IMR-90 (cell line): ENCODE measurements at regions not wholly inside any gene's neighbourhood (a gene's known extent, or its start where the extent isn't known, plus 50 kb on each side); places are given as distances from the start of the nearest gene placed in this dataset.

ENCODE experiments used
- ATAC-seq: fragments of 200-7000 bp; cut with Tn5 transposase; 2 replicates; pipeline ENCODE4 v1.9.1; 2020; ENCODE audit warnings: low read depth, mild to moderate bottlenecking, moderate library complexity
- BruUV-seq: library from RNA; stranded (reverse); fragments of 400-500 nt; replicated peaks from 2 replicates; lab custom pipeline; 2021; lab: Mats Ljungman, UMichigan
- CTCF ChIA-PET: fragments of 300-600 bp; formaldehyde crosslinking; extraction: SDS; loops from one replicate; lab custom pipeline; 2021; ENCODE audit warnings: antibody characterized with exemption; lab: Yijun Ruan, JAX
- POLR2A ChIA-PET: fragments of 300-600 bp; sonication (Branson Sonifier 250); formaldehyde crosslinking; loops from one replicate; lab custom pipeline; 2022; ENCODE audit warnings: antibody characterized with exemption; ENCODE audit not compliant: unreplicated experiment; lab: Charles Lee
- DNase-seq: peaks from one replicate; pipeline ENCODE4 v3.0.0; 2013
- H2AFZ ChIP-seq: replicated peaks from 2 replicates; pipeline ENCODE3; 2013; ENCODE audit warnings: low read length, mild to moderate bottlenecking; ENCODE audit not compliant: poor library complexity
- H2AK5ac ChIP-seq: 2 replicates; pipeline ENCODE4 v1.6.1; 2013; ENCODE audit warnings: low read depth, low read length, inconsistent platforms
- H2AK9ac ChIP-seq: replicated peaks from 2 replicates; pipeline ENCODE3; 2013; ENCODE audit warnings: mild to moderate bottlenecking, low read depth, low read length, moderate library complexity; ENCODE audit not compliant: poor library complexity
- H2BK120ac ChIP-seq: 2 replicates; pipeline ENCODE4 v1.6.1; 2013; ENCODE audit warnings: low read depth, low read length, inconsistent platforms
- H2BK15ac ChIP-seq: 3 replicates; pipeline ENCODE4 v1.6.1; 2013; ENCODE audit warnings: low read depth, low read length, inconsistent platforms
- H2BK20ac ChIP-seq: 2 replicates; pipeline ENCODE4 v1.6.1; 2013; ENCODE audit warnings: low read depth, mild to moderate bottlenecking, inconsistent platforms, low read length, moderate library complexity
- H2BK5ac ChIP-seq: 2 replicates; pipeline ENCODE4 v1.6.1; 2013; ENCODE audit warnings: mild to moderate bottlenecking, low read depth, low read length, inconsistent platforms; ENCODE audit not compliant: poor library complexity, severe bottlenecking
- H3K14ac ChIP-seq: replicated peaks from 2 replicates; pipeline ENCODE4 v1.6.1; 2013; ENCODE audit warnings: low read depth, low read length, inconsistent platforms
- H3K18ac ChIP-seq: 2 replicates; pipeline ENCODE4 v1.6.1; 2013; ENCODE audit warnings: low read depth, low read length, control low read depth
- H3K23ac ChIP-seq: 2 replicates; pipeline ENCODE4 v1.6.1; 2013; ENCODE audit warnings: low read depth, low read length, inconsistent platforms
- H3K27ac ChIP-seq: 2 replicates; pipeline ENCODE4 v1.5.1; 2013; ENCODE audit warnings: mild to moderate bottlenecking, control low read depth, low read length; ENCODE audit not compliant: insufficient read depth
- H3K27me3 ChIP-seq: 2 replicates; pipeline ENCODE4 v1.6.1; 2013; ENCODE audit warnings: low read length; ENCODE audit not compliant: control insufficient read depth, insufficient read depth
- H3K36me3 ChIP-seq: 2 replicates; pipeline ENCODE4 v1.6.1; 2013; ENCODE audit warnings: low read length, mixed read lengths; ENCODE audit not compliant: control insufficient read depth, insufficient read depth
- H3K4ac ChIP-seq: 2 replicates; pipeline ENCODE4 v1.6.1; 2013; ENCODE audit warnings: low read depth, low read length, inconsistent platforms
- H3K4me1 ChIP-seq: 2 replicates; pipeline ENCODE4 v1.6.1; 2013; ENCODE audit warnings: low read length, mixed read lengths; ENCODE audit not compliant: control insufficient read depth, insufficient read depth
- H3K4me2 ChIP-seq: 2 replicates; pipeline ENCODE4 v1.6.1; 2013; ENCODE audit warnings: low read depth, mild to moderate bottlenecking, control low read depth, low read length, moderate library complexity
- H3K4me3 ChIP-seq: 2 replicates; pipeline ENCODE4 v1.5.1; 2013; ENCODE audit warnings: low read depth, mild to moderate bottlenecking, control low read depth, low read length, moderate library complexity; ENCODE audit not compliant: insufficient read depth
- H3K56ac ChIP-seq: 2 replicates; pipeline ENCODE4 v1.6.1; 2013; ENCODE audit warnings: low read length, inconsistent platforms; ENCODE audit not compliant: insufficient read depth; ENCODE audit errors: extremely low read depth
- H3K79me1 ChIP-seq, 2 experiments: 2 replicates each; pipeline ENCODE4 v1.6.1; 2013; ENCODE audit warnings: low read length in 2 of 2, inconsistent platforms in 1 of 2, low read depth in 1 of 2
- H3K9ac ChIP-seq: 2 replicates; pipeline ENCODE4 v1.6.1; 2013; ENCODE audit warnings: low read depth, low read length, control low read depth
- H3K9me1 ChIP-seq: 2 replicates; pipeline ENCODE4 v1.6.1; 2013; ENCODE audit warnings: low read length, inconsistent platforms; ENCODE audit not compliant: insufficient read depth
- H3K9me3 ChIP-seq: 2 replicates; pipeline ENCODE4 v1.6.1; 2013; ENCODE audit warnings: low read length; ENCODE audit not compliant: control insufficient read depth, insufficient read depth
- H4K20me1 ChIP-seq: 2 replicates; pipeline ENCODE4 v1.6.1; 2013; ENCODE audit warnings: low read length, inconsistent platforms; ENCODE audit not compliant: insufficient read depth
- H4K5ac ChIP-seq: 2 replicates; pipeline ENCODE4 v1.6.1; 2013; ENCODE audit warnings: mild to moderate bottlenecking, low read depth, low read length, control low read depth
- H4K8ac ChIP-seq, 2 experiments: 2 replicates each; pipeline ENCODE4 v1.6.1; 2013; ENCODE audit warnings: low read depth in 2 of 2, low read length in 2 of 2, control low read depth in 1 of 2, inconsistent platforms in 1 of 2
- H4K91ac ChIP-seq: 2 replicates; pipeline ENCODE4 v1.6.1; 2013; ENCODE audit warnings: low read depth, low read length, inconsistent platforms; ENCODE audit not compliant: insufficient read depth
- BHLHE40 ChIP-seq: fragments of 150-350 bp; IDR thresholded peaks from 2 replicates; pipeline ENCODE4 v1.6.1; 2016; ENCODE audit warnings: mild to moderate bottlenecking, low read depth, low read length
- CEBPB ChIP-seq: IDR thresholded peaks from 2 replicates; pipeline ENCODE4 v1.6.1; 2012; ENCODE audit warnings: low read depth, low read length, improper control_type of control experiment
- CHD1 ChIP-seq: IDR thresholded peaks from 2 replicates; pipeline ENCODE4 v1.6.1; 2012; ENCODE audit warnings: low read depth, low read length, improper control_type of control experiment
- FOS ChIP-seq: fragments of 150-350 bp; IDR thresholded peaks from 2 replicates; pipeline ENCODE4 v1.6.1; 2016; ENCODE audit warnings: low read depth, low read length
- MAZ ChIP-seq: IDR thresholded peaks from 2 replicates; pipeline ENCODE4 v1.6.1; 2012; ENCODE audit warnings: low read depth, mild to moderate bottlenecking, low read length, improper control_type of control experiment, moderate library complexity, borderline replicate concordance
- POLR2A ChIP-seq: IDR thresholded peaks from 2 replicates; pipeline ENCODE4 v1.6.1; 2012; ENCODE audit warnings: mild to moderate bottlenecking, low read depth, low read length
- RAD21 ChIP-seq: IDR thresholded peaks from 2 replicates; pipeline ENCODE4 v1.6.1; 2012; ENCODE audit warnings: low read length, improper control_type of control experiment
- RFX5 ChIP-seq: IDR thresholded peaks from 2 replicates; pipeline ENCODE4 v1.8.0; 2012; ENCODE audit warnings: low read depth, mild to moderate bottlenecking, low read length, moderate library complexity
- WGBS, 2 experiments: methylation state at CpG; one replicate each; pipeline versions ENCODE4 v1.1.5 to v1.1.7; 2013; ENCODE audit warnings: missing lambda C conversion rate in 2 of 2; ENCODE audit not compliant: insufficient read length in 1 of 2; ENCODE audit errors: extremely low coverage in 2 of 2; 5-methylcytosine and 5-hydroxymethylcytosine counted together
- dilution Hi-C: fragments of 300-500 bp; cut with HindIII; formaldehyde crosslinking; loops from one replicate; pipeline ENCODE4 v1.14.3; 2018; ENCODE audit warnings: low sequenced_read_pairs; ENCODE audit not compliant: unreplicated experiment
- in situ Hi-C: fragments of 300-500 bp; cut with MboI; formaldehyde crosslinking; loops from 3 replicates; pipeline ENCODE4 v1.14.3; 2019; ENCODE audit warnings: low sequenced_read_pairs, inconsistent platforms, mixed read lengths
- intact Hi-C: fragments of 100-400 bp; cut with micrococcal nuclease; formaldehyde crosslinking; loops from 2 replicates; pipeline ENCODE4 v1.10.0; 2022
- TF ChIP-seq, protein P1 (sequence below): conservative IDR thresholded peaks from 2 replicates; pipeline ENCODE4 v1.5.1; 2012; ENCODE audit warnings: mild to moderate bottlenecking, low read depth, low read length, improper control_type of control experiment
- TF ChIP-seq, protein P2 (sequence below): fragments of 150-350 bp; IDR thresholded peaks from 2 replicates; pipeline ENCODE4 v1.6.1; 2016; ENCODE audit warnings: low read depth, mild to moderate bottlenecking, low read length, moderate library complexity, borderline replicate concordance

DNA sequence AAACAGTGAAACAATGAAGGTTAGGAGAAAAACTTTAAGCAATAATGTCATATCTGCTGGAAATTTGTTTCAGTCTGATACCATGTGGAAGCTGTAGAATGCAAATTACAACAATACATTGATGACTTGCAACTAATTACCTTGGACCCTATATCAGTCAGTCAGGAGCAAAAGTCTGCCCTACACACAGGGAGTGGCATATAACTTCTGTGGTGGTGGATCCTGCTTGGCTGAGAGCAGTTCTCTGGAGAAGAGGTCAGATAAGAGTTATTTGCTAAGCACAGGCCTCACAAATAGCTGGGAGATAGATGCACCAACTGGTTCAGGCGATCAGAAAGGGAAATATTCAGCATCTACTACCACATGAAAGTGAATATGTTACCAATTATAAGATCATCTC is 1364.6 kb upstream of the EPHA6 start:
- CTCF ChIA-PET, result no interaction called here
- H2BK5ac ChIP-seq, result no peak overlapping the region
- no CpG with 5 or more reads among the region's 1 CpG for WGBS, 2 experiments

More for the DNA sequence above, 1364.6 kb upstream of the EPHA6 start:
- Histone ChIP-seq H3K4me2 (no peak overlapping the region), H3K4me1 (no peaks in the 10 kb centered on the region), H2BK20ac (no peak overlapping the region), H2AK9ac (no peak overlapping the region), H3K9me1 (no peaks in the 10 kb centered on the region), H3K79me1 (no peaks in the 10 kb centered on the region), H3K4me3 (no peak overlapping the region), H3K4ac (no peak overlapping the region), H3K9me3 (no peaks in the 10 kb centered on the region), H4K5ac (no peak overlapping the region), H2BK15ac (no peak overlapping the region), H3K27ac (no peak overlapping the region), H2AK5ac (no peak overlapping the region), H4K91ac (no peak overlapping the region), H3K14ac (no peak overlapping the region), H2AFZ (no peak overlapping the region), H4K8ac (no peak overlapping the region), H3K36me3 (no peaks in the 10 kb centered on the region), H3K56ac (no peak overlapping the region), H3K23ac (no peak overlapping the region), H2BK120ac (no peak overlapping the region), H3K27me3 (no peaks in the 10 kb centered on the region), H3K9ac (no peak overlapping the region), H3K18ac (no peak overlapping the region), H4K20me1 (no peaks in the 10 kb centered on the region)
- dilution Hi-C loops, result no loop called here
- TF ChIP-seq CEBPB, result no peak
- TF ChIP-seq, protein P1, sequence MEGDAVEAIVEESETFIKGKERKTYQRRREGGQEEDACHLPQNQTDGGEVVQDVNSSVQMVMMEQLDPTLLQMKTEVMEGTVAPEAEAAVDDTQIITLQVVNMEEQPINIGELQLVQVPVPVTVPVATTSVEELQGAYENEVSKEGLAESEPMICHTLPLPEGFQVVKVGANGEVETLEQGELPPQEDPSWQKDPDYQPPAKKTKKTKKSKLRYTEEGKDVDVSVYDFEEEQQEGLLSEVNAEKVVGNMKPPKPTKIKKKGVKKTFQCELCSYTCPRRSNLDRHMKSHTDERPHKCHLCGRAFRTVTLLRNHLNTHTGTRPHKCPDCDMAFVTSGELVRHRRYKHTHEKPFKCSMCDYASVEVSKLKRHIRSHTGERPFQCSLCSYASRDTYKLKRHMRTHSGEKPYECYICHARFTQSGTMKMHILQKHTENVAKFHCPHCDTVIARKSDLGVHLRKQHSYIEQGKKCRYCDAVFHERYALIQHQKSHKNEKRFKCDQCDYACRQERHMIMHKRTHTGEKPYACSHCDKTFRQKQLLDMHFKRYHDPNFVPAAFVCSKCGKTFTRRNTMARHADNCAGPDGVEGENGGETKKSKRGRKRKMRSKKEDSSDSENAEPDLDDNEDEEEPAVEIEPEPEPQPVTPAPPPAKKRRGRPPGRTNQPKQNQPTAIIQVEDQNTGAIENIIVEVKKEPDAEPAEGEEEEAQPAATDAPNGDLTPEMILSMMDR, result no peak
- TF ChIP-seq BHLHE40, result no peak
- TF ChIP-seq MAZ, result no peak
- TF ChIP-seq RFX5, result no peak
- TF ChIP-seq, protein P2, sequence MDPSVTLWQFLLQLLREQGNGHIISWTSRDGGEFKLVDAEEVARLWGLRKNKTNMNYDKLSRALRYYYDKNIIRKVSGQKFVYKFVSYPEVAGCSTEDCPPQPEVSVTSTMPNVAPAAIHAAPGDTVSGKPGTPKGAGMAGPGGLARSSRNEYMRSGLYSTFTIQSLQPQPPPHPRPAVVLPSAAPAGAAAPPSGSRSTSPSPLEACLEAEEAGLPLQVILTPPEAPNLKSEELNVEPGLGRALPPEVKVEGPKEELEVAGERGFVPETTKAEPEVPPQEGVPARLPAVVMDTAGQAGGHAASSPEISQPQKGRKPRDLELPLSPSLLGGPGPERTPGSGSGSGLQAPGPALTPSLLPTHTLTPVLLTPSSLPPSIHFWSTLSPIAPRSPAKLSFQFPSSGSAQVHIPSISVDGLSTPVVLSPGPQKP, result no peak
- TF ChIP-seq POLR2A, result no peak
- no peak for TF ChIP-seq FOS
- no peak for TF ChIP-seq CHD1
- no peak for TF ChIP-seq RAD21
- POLR2A ChIA-PET, result no interaction called here
- intact Hi-C loops, result no loop called here
- no TSS peak for BruUV-seq
- DNase-seq, result no peak
- no peak for ATAC-seq
- in situ Hi-C loops, result no loop called here
